SW480 (cell line): ENCODE measurements at regions not wholly inside any gene's neighbourhood (a gene's known extent, or its start where the extent isn't known, plus 50 kb on each side); places are given as distances from the start of the nearest gene placed in this dataset.
A peak's percentile ranks its signal among the peaks of the same experiment; 100 is the strongest.
"Not testable (repeated sequence)": the region's sequence is repeated elsewhere in the genome, so short reads cannot be mapped to it uniquely, and the experiment has no call there.

Experiments used
- DNase-seq: peaks from one replicate; pipeline ENCODE4 v3.0.0-alpha.2; 2016; ENCODE audit warnings: low spot score

GRCh38 chr14:71567499-71568133, 364.6 kb upstream of the RGS6 start:
- DNase-seq, result not testable (repeated sequence)

GRCh38 chr14:71574976-71575375, 357.3 kb upstream of the RGS6 start:
- no peak for DNase-seq

- DNase-seq, result no peak
Observed at GRCh38 chr14:71576472-71576871, 355.8 kb upstream of the RGS6 start.

- DNase-seq, result no peak
Observed at GRCh38 chr14:71579331-71579730, 352.9 kb upstream of the RGS6 start.

- no peak for DNase-seq
Observed at GRCh38 chr14:71582705-71583104, 349.5 kb upstream of the RGS6 start.

- DNase-seq, result no peak
Observed at GRCh38 chr14:71583194-71583593, 349.0 kb upstream of the RGS6 start.

GRCh38 chr14:71583705-71584104, 348.5 kb upstream of the RGS6 start:
- DNase-seq, result no peak

GRCh38 chr14:71585361-71585760, 346.9 kb upstream of the RGS6 start:
- no peak for DNase-seq

GRCh38 chr14:71586131-71586897, 345.9 kb upstream of the RGS6 start:
- DNase-seq, result no peak

GRCh38 chr14:71588028-71588427, 344.2 kb upstream of the RGS6 start:
- DNase-seq, result no peak

- no peak for DNase-seq
Observed at GRCh38 chr14:71588576-71589215, 343.5 kb upstream of the RGS6 start.

- DNase-seq, result no peak
Observed at GRCh38 chr14:71589609-71590008, 342.6 kb upstream of the RGS6 start.

- DNase-seq, result no peak
Observed at GRCh38 chr14:71590131-71590530, 342.1 kb upstream of the RGS6 start.

- DNase-seq, result no peak
Observed at GRCh38 chr14:71591231-71591630, 341.0 kb upstream of the RGS6 start.

GRCh38 chr14:71591929-71592328, 340.3 kb upstream of the RGS6 start:
- peak; percentile 18 for DNase-seq

GRCh38 chr14:71592361-71592760, 339.9 kb upstream of the RGS6 start:
- DNase-seq, result no peak

GRCh38 chr14:71593966-71594365, 338.3 kb upstream of the RGS6 start:
- no peak for DNase-seq

- no peak for DNase-seq
Observed at GRCh38 chr14:71594821-71595220, 337.4 kb upstream of the RGS6 start.

- DNase-seq, result no peak
Observed at GRCh38 chr14:71595441-71595840, 336.8 kb upstream of the RGS6 start.

GRCh38 chr14:71597287-71597920, 334.8 kb upstream of the RGS6 start:
- DNase-seq, result no peak

GRCh38 chr14:71597955-71598660, 334.1 kb upstream of the RGS6 start:
- no peak for DNase-seq

- no peak for DNase-seq
Observed at GRCh38 chr14:71600309-71600708, 331.9 kb upstream of the RGS6 start.
